BE2C (cell line): ENCODE measurements at regions not wholly inside any gene's neighbourhood (a gene's known extent, or its start where the extent isn't known, plus 50 kb on each side); places are given as distances from the start of the nearest gene placed in this dataset.

Experiments used
- DNase-seq: peaks from one replicate; pipeline ENCODE4 v3.0.0-alpha.2; 2020
- H3K27me3 ChIP-seq: fragments of 250-450 bp; sonication (Bioruptor Pico); 2 replicates; pipeline ENCODE4 v1.5.1; 2020; ENCODE audit warnings: mild to moderate bottlenecking
- H3K36me3 ChIP-seq: fragments of 250-450 bp; sonication (Bioruptor Pico); 2 replicates; pipeline ENCODE4 v1.5.1; 2020; ENCODE audit warnings: mild to moderate bottlenecking
- H3K4me1 ChIP-seq: fragments of 250-450 bp; sonication (Bioruptor Pico); 2 replicates; pipeline ENCODE4 v1.5.1; 2020
- H3K4me3 ChIP-seq: 2 replicates; pipeline ENCODE4 v1.5.1; 2011; ENCODE audit warnings: low read depth, low read length
- H3K9me3 ChIP-seq: fragments of 250-450 bp; sonication (Bioruptor Pico); 2 replicates; pipeline ENCODE4 v1.5.1; 2020
- CTCF ChIP-seq: IDR thresholded peaks from 2 replicates; pipeline ENCODE4 v1.5.1; 2012; ENCODE audit warnings: mild to moderate bottlenecking, low read depth, low read length

- Histone ChIP-seq H3K9me3 (no peaks in the 10 kb centered on the region), H3K4me1 (no peaks in the 10 kb centered on the region), H3K27me3 (no peaks in the 10 kb centered on the region), H3K4me3 (no peak overlapping the region), H3K36me3 (no peaks in the 10 kb centered on the region)
- no peak for DNase-seq
- TF ChIP-seq CTCF, result no peak
These were observed 256.9 kb upstream of the ST8SIA4 start for GRCh38 chr5:101160002-101160401.

- no peak for DNase-seq
- H3K4me3 ChIP-seq, result no peak overlapping the region
- H3K4me1 ChIP-seq, result no peaks in the 10 kb centered on the region
- H3K36me3 ChIP-seq, result no peaks in the 10 kb centered on the region
- H3K9me3 ChIP-seq, result no peaks in the 10 kb centered on the region
- no peak for TF ChIP-seq CTCF
- H3K27me3 ChIP-seq, result no peaks in the 10 kb centered on the region
These were observed 255.9 kb upstream of the ST8SIA4 start for GRCh38 chr5:101159006-101159405.

- Histone ChIP-seq H3K4me1 (no peaks in the 10 kb centered on the region), H3K27me3 (no peaks in the 10 kb centered on the region), H3K9me3 (no peaks in the 10 kb centered on the region), H3K36me3 (no peaks in the 10 kb centered on the region), H3K4me3 (no peak overlapping the region)
- TF ChIP-seq CTCF, result no peak
- DNase-seq, result no peak
These were observed 250.4 kb upstream of the ST8SIA4 start for GRCh38 chr5:101153526-101153925.

- H3K36me3 ChIP-seq, result no peaks in the 10 kb centered on the region
- no peak for TF ChIP-seq CTCF
- no peaks in the 10 kb centered on the region for H3K9me3 ChIP-seq
- no peak overlapping the region for H3K4me3 ChIP-seq
- no peaks in the 10 kb centered on the region for H3K4me1 ChIP-seq
- no peak for DNase-seq
- H3K27me3 ChIP-seq, result no peaks in the 10 kb centered on the region
These were observed 240.4 kb upstream of the ST8SIA4 start for GRCh38 chr5:101143526-101143925.

GRCh38 chr5:101142102-101142501 lies 239.0 kb upstream of the ST8SIA4 start:
- Histone ChIP-seq H3K27me3 (no peaks in the 10 kb centered on the region), H3K36me3 (no peaks in the 10 kb centered on the region), H3K4me3 (no peak overlapping the region), H3K9me3 (no peaks in the 10 kb centered on the region), H3K4me1 (no peaks in the 10 kb centered on the region)
- no peak for TF ChIP-seq CTCF
- DNase-seq, result no peak

- Histone ChIP-seq H3K27me3 (no peaks in the 10 kb centered on the region), H3K4me1 (no peaks in the 10 kb centered on the region), H3K4me3 (no peak overlapping the region), H3K9me3 (no peaks in the 10 kb centered on the region), H3K36me3 (no peaks in the 10 kb centered on the region)
- no peak for TF ChIP-seq CTCF
- DNase-seq, result no peak
These were observed 233.4 kb upstream of the ST8SIA4 start for GRCh38 chr5:101136454-101136853.
